ENCODE measurements at regions not wholly inside any gene's neighbourhood (a gene's known extent, or its start where the extent isn't known, plus 50 kb on each side); places are given as distances from the start of the nearest gene placed in this dataset.

DNA sequence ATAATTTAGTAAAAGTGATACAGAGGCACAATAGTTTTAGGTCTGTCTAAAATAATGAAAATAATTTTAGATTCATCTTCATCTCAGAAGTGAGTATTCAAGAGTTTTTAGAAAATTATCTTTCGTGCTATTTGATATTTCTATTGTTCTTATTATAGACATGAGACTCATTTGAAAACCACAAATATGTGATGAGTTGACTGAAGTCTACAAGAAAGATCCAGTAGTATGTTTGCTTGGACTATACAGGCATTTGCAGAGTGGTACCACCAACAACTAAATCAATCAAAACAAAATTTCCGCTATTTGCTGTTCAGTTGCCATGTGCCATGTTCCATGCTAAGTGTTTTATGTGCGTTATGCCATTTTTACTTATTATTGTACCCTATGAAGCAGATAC lies 1318.5 kb downstream of the STIM2 start:
- TF ChIP-seq ZFX (IDR thresholded peaks at IDR 0.05; ENCODE audit: borderline replicate concordance), result no peak
- TF ChIP-seq, protein P1, sequence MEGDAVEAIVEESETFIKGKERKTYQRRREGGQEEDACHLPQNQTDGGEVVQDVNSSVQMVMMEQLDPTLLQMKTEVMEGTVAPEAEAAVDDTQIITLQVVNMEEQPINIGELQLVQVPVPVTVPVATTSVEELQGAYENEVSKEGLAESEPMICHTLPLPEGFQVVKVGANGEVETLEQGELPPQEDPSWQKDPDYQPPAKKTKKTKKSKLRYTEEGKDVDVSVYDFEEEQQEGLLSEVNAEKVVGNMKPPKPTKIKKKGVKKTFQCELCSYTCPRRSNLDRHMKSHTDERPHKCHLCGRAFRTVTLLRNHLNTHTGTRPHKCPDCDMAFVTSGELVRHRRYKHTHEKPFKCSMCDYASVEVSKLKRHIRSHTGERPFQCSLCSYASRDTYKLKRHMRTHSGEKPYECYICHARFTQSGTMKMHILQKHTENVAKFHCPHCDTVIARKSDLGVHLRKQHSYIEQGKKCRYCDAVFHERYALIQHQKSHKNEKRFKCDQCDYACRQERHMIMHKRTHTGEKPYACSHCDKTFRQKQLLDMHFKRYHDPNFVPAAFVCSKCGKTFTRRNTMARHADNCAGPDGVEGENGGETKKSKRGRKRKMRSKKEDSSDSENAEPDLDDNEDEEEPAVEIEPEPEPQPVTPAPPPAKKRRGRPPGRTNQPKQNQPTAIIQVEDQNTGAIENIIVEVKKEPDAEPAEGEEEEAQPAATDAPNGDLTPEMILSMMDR (IDR thresholded peaks at IDR 0.05), result no peak
- no peak overlapping the region for H3K27ac ChIP-seq

DNA sequence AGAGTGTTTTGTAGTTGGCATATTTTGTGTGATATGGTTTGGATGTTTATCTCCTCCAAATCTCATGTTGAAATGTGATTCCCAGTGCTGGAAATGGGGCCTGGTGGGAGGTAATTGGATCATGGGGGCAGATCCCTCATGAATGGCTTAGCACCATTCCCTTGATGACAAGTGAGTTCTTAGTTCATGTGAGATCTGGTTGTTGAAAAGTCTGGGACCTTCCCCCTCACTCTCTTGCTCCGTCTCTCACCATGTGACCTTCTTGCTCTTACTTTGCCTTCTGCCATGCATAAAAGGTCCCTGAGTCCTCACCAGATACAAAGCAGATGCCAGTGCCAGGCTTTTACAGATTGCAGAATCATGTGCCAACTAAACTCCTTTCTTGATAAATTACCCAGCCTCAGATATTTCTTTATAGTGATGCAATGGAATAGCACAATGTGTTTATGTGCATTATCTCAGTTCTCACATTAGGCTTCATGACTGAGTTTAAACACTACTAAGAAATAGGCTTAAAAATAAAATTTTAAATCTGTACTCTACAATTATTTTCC lies 1348.8 kb downstream of the STIM2 start:
- no peak overlapping the region for H3K27ac ChIP-seq
- TF ChIP-seq, protein P1 (IDR thresholded peaks at IDR 0.05), result no peak
- no peak for TF ChIP-seq ZFX (IDR thresholded peaks at IDR 0.05; ENCODE audit: borderline replicate concordance)

DNA sequence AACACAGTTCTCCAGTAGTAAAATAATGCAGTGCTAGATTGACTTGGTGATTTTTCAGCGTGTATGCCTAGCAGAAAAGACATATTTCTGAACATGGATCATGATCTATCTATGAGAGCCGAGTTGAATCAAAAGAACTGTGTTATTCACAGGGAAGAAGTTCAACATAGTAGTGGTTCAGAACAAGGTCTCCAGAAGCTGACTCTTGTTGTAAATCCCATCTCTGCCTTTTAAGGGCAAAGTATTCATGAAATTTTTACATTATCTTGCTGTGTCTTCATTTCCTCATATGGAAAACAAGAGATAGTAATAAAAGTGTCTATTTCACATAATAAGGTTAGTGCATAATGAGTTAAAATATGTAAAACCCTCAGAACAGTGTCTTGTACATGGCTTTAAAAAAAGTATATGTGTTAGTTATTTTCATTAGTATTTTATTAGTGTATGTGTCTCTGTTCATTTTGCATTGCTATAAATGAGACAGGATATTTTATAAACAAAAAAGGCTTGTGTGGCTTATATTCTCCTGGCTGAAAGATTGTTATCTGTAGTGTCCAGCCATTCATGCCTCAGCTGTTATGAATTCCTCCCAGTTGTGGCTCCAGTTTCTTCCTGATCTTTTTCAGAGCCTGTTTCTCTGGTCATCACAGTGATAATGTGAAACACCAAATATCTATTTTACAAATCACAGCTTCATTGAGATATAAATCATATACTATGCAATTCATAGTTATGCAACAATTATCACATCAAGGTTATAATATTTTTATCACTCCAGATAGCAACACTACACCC lies 1351.2 kb downstream of the STIM2 start:
- H3K27ac ChIP-seq, result no peak overlapping the region
- TF ChIP-seq, protein P1 (IDR thresholded peaks at IDR 0.05), result no peak
- no peak for TF ChIP-seq ZFX (IDR thresholded peaks at IDR 0.05; ENCODE audit: borderline replicate concordance)

DNA sequence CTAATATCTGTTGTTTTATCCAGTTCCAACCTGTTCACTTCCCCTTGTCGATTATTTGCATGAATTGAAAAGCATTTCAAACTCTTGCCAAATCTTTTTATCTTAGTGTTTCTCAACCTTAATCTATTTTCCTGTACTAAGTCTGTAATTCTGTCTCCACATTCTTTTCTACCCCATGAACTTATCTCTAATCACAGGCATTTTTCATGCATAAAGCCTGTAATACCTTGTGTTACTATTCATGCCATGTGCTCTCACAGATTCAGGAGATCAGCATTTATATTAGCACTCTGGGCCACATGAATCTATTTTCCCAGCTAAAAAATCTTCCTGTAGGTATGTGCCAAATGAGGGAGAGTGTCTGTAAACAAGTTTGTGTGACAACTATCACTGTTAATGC lies 1360.9 kb downstream of the STIM2 start:
- TF ChIP-seq, protein P1 (IDR thresholded peaks at IDR 0.05), result no peak
- TF ChIP-seq ZFX (IDR thresholded peaks at IDR 0.05; ENCODE audit: borderline replicate concordance), result no peak
- H3K27ac ChIP-seq, result no peak overlapping the region

DNA sequence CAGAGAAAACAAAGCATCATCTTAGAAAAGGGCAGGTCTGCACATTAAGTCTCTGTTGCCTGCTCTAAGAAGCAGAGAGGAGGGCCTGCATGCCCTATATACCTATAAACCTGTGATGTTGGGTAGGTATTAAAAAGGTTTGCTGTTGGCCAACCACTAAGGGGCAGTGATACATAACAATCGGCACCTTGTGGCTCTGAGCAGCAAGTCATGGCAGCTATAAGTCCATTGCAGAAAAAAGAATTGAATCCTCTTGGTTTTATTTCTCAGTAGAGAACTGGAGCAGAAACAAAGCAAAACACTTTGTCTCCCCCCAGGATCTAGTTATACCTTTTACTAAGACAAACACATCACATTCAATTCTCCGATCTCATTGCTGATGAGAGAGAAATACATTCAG lies 1364.4 kb downstream of the STIM2 start:
- H3K27ac ChIP-seq, result peak overlapping the region; percentile 55
- TF ChIP-seq ZFX (IDR thresholded peaks at IDR 0.05; ENCODE audit: borderline replicate concordance), result no peak
- TF ChIP-seq, protein P1 (IDR thresholded peaks at IDR 0.05), result peak; percentile 68

DNA sequence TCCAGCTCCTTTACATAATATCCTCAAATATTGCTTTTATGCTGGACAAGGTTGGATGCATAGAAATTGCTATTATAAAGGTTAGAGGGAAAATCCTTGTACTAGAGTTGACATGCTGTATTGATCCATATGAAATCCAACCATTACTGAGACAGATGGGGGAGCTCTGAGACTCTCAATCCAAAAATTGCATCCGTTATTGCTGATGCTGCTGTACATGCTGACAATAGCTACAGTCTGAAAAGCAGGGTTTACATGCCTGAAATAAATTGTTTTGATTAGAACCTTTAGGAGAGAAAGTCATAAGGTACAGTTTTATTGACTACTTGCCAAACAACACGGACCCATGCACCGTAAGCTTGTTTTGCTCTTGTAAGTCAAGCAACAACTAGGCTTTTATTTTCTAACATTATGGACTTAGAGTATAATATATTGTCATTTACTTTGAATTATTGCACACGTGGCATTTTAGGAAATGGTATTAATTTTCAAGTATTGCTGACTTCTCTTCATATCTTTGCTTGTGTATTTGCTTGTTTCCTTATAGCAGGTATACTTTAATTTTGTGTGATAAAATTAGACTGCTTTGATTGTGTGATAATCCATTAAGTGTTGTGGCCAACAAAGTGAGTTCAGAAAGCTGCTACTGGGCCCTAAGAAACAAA lies 1365.2 kb downstream of the STIM2 start:
- TF ChIP-seq ZFX (IDR thresholded peaks at IDR 0.05; ENCODE audit: borderline replicate concordance), result no peak
- TF ChIP-seq, protein P1 (IDR thresholded peaks at IDR 0.05), result no peak

DNA sequence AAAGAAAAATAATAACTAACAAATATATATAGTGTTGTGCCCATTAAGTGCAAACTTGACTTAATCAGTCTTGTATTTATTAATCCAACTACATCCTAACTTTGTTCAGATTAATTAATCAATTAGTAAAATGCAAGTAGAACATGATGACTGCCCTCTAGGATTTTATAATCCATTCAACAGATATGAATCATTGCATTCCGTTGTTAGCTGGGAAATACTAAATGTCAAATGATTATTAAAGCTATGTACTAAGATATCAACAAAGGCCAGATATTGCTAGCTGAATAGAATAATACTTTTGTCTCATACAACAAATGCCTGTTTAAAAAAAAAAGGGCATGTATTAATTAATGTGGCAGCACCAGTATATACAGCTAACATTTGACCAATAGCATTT lies 1366.3 kb downstream of the STIM2 start:
- no peak overlapping the region for H3K27ac ChIP-seq
- TF ChIP-seq, protein P1 (IDR thresholded peaks at IDR 0.05), result no peak
- TF ChIP-seq ZFX (IDR thresholded peaks at IDR 0.05; ENCODE audit: borderline replicate concordance), result no peak

More for the DNA sequence above, 1365.2 kb downstream of the STIM2 start:
- peak overlapping the region; percentile 55 for H3K27ac ChIP-seq
